Glutamatergic neuron (in vitro differentiated cells): ENCODE measurements at regions not wholly inside any gene's neighbourhood (a gene's known extent, or its start where the extent isn't known, plus 50 kb on each side); places are given as distances from the start of the nearest gene placed in this dataset.

Experiments used
- DNase-seq: peaks from one replicate; pipeline ENCODE4 v3.0.0; 2022
- H3K27ac Mint-ChIP-seq: one replicate; pipeline ENCODE4 v1.8.0; 2020; ENCODE audit warnings: mild to moderate bottlenecking, mixed read lengths, inconsistent platforms; ENCODE audit not compliant: unreplicated experiment
- H3K27me3 Mint-ChIP-seq: one replicate; pipeline ENCODE4 v1.8.0; 2020; ENCODE audit warnings: mild to moderate bottlenecking, moderate library complexity, mixed read lengths, inconsistent platforms; ENCODE audit not compliant: unreplicated experiment
- H3K36me3 Mint-ChIP-seq: one replicate; pipeline ENCODE4 v1.8.0; 2020; ENCODE audit warnings: mild to moderate bottlenecking, mixed read lengths, inconsistent platforms; ENCODE audit not compliant: unreplicated experiment
- H3K4me1 Mint-ChIP-seq: one replicate; pipeline ENCODE4 v1.8.0; 2020; ENCODE audit warnings: mild to moderate bottlenecking, low read depth, mixed read lengths, inconsistent platforms; ENCODE audit not compliant: unreplicated experiment
- H3K4me3 Mint-ChIP-seq: one replicate; pipeline ENCODE4 v1.8.0; 2020; ENCODE audit warnings: mild to moderate bottlenecking, mixed read lengths, inconsistent platforms; ENCODE audit not compliant: unreplicated experiment
- H3K9me3 Mint-ChIP-seq: one replicate; pipeline ENCODE4 v1.8.0; 2020; ENCODE audit warnings: mild to moderate bottlenecking, moderate library complexity, mixed read lengths, inconsistent platforms; ENCODE audit not compliant: unreplicated experiment
- TF ChIP-seq, protein P1 (sequence below): fragments of 200-600 bp; sonication (generic); IDR thresholded peaks from one replicate; pipeline ENCODE4 v1.5.0; 2021; ENCODE audit not compliant: partially characterized antibody, unreplicated experiment

DNA sequence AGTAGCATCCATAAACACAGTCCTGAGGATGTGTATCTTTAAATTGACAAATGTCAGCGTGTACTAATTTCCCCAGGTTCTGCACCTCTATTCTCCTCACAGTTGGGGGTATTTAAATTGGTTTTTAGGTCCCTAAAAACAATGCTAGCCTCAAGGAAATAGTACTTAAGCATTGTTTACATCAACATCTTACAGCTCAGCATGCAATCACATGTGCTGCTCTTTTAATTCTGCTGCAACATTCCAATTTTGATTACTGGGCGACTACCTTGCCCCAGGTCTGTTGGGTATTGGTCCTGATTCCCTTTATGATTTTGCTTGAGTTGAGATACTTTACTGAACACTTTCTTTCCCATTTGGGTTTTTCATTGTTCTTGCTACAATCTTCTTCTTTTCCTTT is 616.6 kb downstream of the CCER1 start:
- Mint-ChIP-seq H3K27ac (no peak overlapping the region), H3K27me3 (peaks cover 2% of the 10 kb centered on the region), H3K9me3 (peaks cover 2% of the 10 kb centered on the region), H3K36me3 (no peaks in the 10 kb centered on the region), H3K4me1 (no peaks in the 10 kb centered on the region), H3K4me3 (no peak overlapping the region)
- no peak for DNase-seq
- TF ChIP-seq, protein P1, sequence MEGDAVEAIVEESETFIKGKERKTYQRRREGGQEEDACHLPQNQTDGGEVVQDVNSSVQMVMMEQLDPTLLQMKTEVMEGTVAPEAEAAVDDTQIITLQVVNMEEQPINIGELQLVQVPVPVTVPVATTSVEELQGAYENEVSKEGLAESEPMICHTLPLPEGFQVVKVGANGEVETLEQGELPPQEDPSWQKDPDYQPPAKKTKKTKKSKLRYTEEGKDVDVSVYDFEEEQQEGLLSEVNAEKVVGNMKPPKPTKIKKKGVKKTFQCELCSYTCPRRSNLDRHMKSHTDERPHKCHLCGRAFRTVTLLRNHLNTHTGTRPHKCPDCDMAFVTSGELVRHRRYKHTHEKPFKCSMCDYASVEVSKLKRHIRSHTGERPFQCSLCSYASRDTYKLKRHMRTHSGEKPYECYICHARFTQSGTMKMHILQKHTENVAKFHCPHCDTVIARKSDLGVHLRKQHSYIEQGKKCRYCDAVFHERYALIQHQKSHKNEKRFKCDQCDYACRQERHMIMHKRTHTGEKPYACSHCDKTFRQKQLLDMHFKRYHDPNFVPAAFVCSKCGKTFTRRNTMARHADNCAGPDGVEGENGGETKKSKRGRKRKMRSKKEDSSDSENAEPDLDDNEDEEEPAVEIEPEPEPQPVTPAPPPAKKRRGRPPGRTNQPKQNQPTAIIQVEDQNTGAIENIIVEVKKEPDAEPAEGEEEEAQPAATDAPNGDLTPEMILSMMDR = no peak

DNA sequence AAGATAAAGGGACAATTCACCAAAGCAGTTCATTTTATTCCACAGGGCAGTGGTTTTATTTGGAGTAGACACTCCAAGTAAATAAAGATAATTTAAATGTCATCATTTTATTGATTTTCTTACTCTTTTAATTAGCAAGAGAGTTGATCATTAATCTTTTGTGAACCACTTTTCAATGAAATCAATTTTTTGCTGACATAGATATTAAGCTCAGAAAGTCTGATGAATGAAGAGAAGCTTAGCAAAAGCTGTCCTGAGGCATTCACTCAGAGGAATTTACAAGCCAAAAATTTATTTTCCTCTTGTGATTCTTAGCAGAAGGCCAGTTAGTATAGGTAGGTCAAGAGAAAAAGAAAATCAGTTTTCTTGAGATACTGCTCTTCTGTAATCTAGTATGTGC is 618.0 kb downstream of the CCER1 start:
- Mint-ChIP-seq H3K4me1 (no peaks in the 10 kb centered on the region), H3K9me3 (peaks cover 2% of the 10 kb centered on the region)
- TF ChIP-seq, protein P1 = no peak

DNA sequence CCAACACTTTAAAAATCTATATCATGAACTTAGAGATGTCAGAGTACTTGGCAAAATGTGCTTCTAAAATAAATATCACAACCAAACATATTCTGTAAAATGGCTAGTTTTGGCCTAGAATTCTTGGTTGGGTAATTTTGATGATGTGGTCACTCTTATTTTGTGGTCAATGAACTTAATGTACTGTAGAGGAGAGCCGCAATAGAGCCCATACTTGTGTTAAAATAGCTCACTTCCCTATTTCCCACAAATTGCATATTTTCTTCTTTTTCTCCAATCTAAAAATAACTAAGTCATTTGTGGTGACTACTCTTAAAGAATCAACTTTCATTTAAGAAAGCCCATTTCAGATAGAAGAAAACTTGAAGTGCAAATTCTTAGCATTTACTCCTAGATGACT is 619.4 kb downstream of the CCER1 start:
- H3K4me1 Mint-ChIP-seq = no peaks in the 10 kb centered on the region
- TF ChIP-seq, protein P1 = no peak
- H3K27ac Mint-ChIP-seq = no peak overlapping the region
- no peak for DNase-seq
- H3K36me3 Mint-ChIP-seq = no peaks in the 10 kb centered on the region
- H3K27me3 Mint-ChIP-seq = peaks cover 2% of the 10 kb centered on the region
- H3K4me3 Mint-ChIP-seq = no peak overlapping the region
- H3K9me3 Mint-ChIP-seq = peaks cover 2% of the 10 kb centered on the region

More for the DNA sequence above, 618.0 kb downstream of the CCER1 start:
- no peak overlapping the region for H3K4me3 Mint-ChIP-seq
- DNase-seq = no peak
- no peak overlapping the region for H3K27ac Mint-ChIP-seq
- H3K27me3 Mint-ChIP-seq = peaks cover 2% of the 10 kb centered on the region
- H3K36me3 Mint-ChIP-seq = no peaks in the 10 kb centered on the region

DNA sequence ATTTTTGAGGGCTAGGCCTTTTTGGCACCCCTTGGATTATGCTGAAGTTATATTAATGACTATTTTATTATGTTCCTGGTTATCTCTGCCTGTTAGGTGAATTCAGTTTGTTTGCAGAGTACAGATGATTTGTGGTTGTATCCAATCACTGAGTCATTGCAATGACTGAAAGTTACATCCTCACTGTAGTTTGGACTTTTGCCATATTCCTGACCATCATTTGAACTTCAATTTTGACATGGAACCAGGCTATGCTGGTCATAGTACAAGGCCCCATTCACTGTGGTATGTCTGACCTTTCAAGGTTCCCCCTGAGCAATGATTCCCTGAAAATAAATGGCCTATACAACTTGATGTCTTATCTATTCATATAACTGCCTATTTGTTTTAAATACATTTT is 621.0 kb downstream of the CCER1 start:
- Mint-ChIP-seq H3K36me3 (no peaks in the 10 kb centered on the region), H3K27me3 (no peaks in the 10 kb centered on the region), H3K4me3 (no peak overlapping the region), H3K4me1 (no peaks in the 10 kb centered on the region), H3K27ac (no peak overlapping the region), H3K9me3 (peaks cover 2% of the 10 kb centered on the region)
- no peak for DNase-seq
- TF ChIP-seq, protein P1 = no peak

DNA sequence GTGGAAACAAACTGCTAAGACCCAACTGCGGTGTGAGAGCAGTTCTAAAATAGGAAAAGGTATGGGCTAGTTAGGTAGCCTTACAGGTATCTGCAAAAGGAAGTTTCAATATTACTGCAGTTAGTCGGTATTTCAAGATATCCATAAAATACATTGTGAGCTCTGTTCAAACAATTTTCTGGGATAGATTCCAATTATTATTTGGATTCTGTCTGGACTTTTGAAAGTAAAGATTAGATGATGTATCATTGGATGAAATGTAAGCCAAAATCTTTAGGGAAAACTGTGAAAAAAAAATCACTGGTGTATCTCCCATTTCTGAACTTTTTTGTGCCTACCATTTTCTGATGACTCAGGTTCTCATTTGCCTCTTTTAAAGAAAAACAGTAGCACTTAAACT is 621.6 kb downstream of the CCER1 start:
- no peak overlapping the region for H3K4me3 Mint-ChIP-seq
- no peaks in the 10 kb centered on the region for H3K36me3 Mint-ChIP-seq
- DNase-seq = no peak
- peaks cover 2% of the 10 kb centered on the region for H3K9me3 Mint-ChIP-seq
- no peak overlapping the region for H3K27ac Mint-ChIP-seq
- TF ChIP-seq, protein P1 = no peak
- no peaks in the 10 kb centered on the region for H3K27me3 Mint-ChIP-seq
- H3K4me1 Mint-ChIP-seq = no peaks in the 10 kb centered on the region
